CD14-positive monocyte (primary cell): ENCODE measurements at regions not wholly inside any gene's neighbourhood (a gene's known extent, or its start where the extent isn't known, plus 50 kb on each side); places are given as distances from the start of the nearest gene placed in this dataset.

ENCODE experiments used
- DNase-seq, 3 donors: peaks; one replicate each; pipeline ENCODE4 v3.0.0-alpha.2; 2011 to 2022
- H2AFZ ChIP-seq: 2 replicates; pipeline ENCODE4 v1.6.0; 2012; ENCODE audit warnings: mild to moderate bottlenecking, low read depth, low read length, inconsistent platforms; ENCODE audit not compliant: insufficient read depth, poor library complexity, severe bottlenecking
- H3K27ac ChIP-seq, 2 donors: 1 replicate in 1 of 2; 2 replicates in 1 of 2; pipeline ENCODE4 v1.5.1; 2012 to 2013; ENCODE audit warnings: low read length in 2 of 2, control low read depth in 1 of 2, inconsistent platforms in 1 of 2, low read depth in 1 of 2, mild to moderate bottlenecking in 1 of 2
- H3K27me3 ChIP-seq, 2 donors: one replicate each; pipeline versions ENCODE4 v1.6.0 to v1.6.1; 2011 to 2013; ENCODE audit warnings: low read length in 2 of 2; ENCODE audit not compliant: control insufficient read depth in 2 of 2, insufficient read depth in 2 of 2
- H3K36me3 ChIP-seq, 2 donors: replicated peaks in 1 of 2; 1 replicate in 1 of 2; 2 replicates in 1 of 2; pipeline versions ENCODE4 v1.5.1 to v1.6.1; 2012 to 2013; ENCODE audit warnings: low read length in 2 of 2, control low read depth in 1 of 2, inconsistent platforms in 1 of 2, mild to moderate bottlenecking in 1 of 2; ENCODE audit not compliant: insufficient read depth in 2 of 2, control insufficient read depth in 1 of 2
- H3K4me1 ChIP-seq, 2 donors: 1 replicate in 1 of 2; 2 replicates in 1 of 2; pipeline versions ENCODE4 v1.5.1 to v1.6.1; 2012 to 2013; ENCODE audit warnings: low read length in 2 of 2, control low read depth in 1 of 2, inconsistent platforms in 1 of 2, mild to moderate bottlenecking in 1 of 2, moderate library complexity in 1 of 2; ENCODE audit not compliant: insufficient read depth in 2 of 2, control insufficient read depth in 1 of 2
- H3K4me2 ChIP-seq: replicated peaks from 2 replicates; pipeline ENCODE3; 2012; ENCODE audit warnings: low read length, moderate library complexity, mild to moderate bottlenecking; ENCODE audit not compliant: poor library complexity, severe bottlenecking; ENCODE audit errors: extremely low read depth
- H3K4me3 ChIP-seq, 3 experiments: fragments of 200-600 bp in 1 of 3; sonication (generic) in 1 of 3; replicated peaks in 1 of 3; 1 replicate in 2 of 3; 2 replicates in 1 of 3; pipeline ENCODE4 v1.5.1; 2011 to 2013; ENCODE audit warnings: low read length in 3 of 3, mild to moderate bottlenecking in 3 of 3, control low read depth in 2 of 3, low read depth in 2 of 3, inconsistent platforms in 1 of 3, moderate library complexity in 1 of 3
- H3K79me2 ChIP-seq: 2 replicates; pipeline ENCODE4 v1.6.0; 2012; ENCODE audit warnings: mild to moderate bottlenecking, control low read depth, inconsistent platforms, low read length, moderate library complexity; ENCODE audit not compliant: insufficient read depth
- H3K9ac ChIP-seq: 2 replicates; pipeline ENCODE4 v1.6.0; 2017; ENCODE audit warnings: low read length, mild to moderate bottlenecking; ENCODE audit not compliant: insufficient read depth, poor library complexity, severe bottlenecking
- H3K9me3 ChIP-seq, 2 donors: replicated peaks in 1 of 2; 1 replicate in 1 of 2; 2 replicates in 1 of 2; pipeline versions ENCODE4 v1.5.1 to v1.6.1; 2012 to 2013; ENCODE audit warnings: low read length in 2 of 2, control low read depth in 1 of 2; ENCODE audit not compliant: control insufficient read depth in 1 of 2, insufficient read depth in 1 of 2
- H4K20me1 ChIP-seq: 2 replicates; pipeline ENCODE4 v1.6.0; 2012; ENCODE audit warnings: mild to moderate bottlenecking, low read length, control low read depth, moderate library complexity; ENCODE audit not compliant: insufficient read depth
- H3K27ac Mint-ChIP-seq, 7 donors: one replicate each; pipeline ENCODE4 v1.8.0; 2020; ENCODE audit warnings: mild to moderate bottlenecking in 7 of 7, mixed read lengths in 7 of 7, moderate library complexity in 6 of 7, inconsistent platforms in 2 of 7
- H3K27me3 Mint-ChIP-seq, 3 donors: one replicate each; pipeline ENCODE4 v1.8.0; 2021 to 2022; ENCODE audit warnings: low read depth in 3 of 3, mild to moderate bottlenecking in 3 of 3, mixed read lengths in 3 of 3, moderate library complexity in 3 of 3, inconsistent platforms in 1 of 3
- H3K36me3 Mint-ChIP-seq, 2 donors: one replicate each; pipeline ENCODE4 v1.8.0; 2020; ENCODE audit warnings: mixed read lengths in 2 of 2, inconsistent platforms in 1 of 2, mild to moderate bottlenecking in 1 of 2
- H3K4me1 Mint-ChIP-seq: one replicate; pipeline ENCODE4 v1.8.0; 2020; ENCODE audit warnings: mild to moderate bottlenecking, mixed read lengths
- H3K4me3 Mint-ChIP-seq, 2 donors: one replicate each; pipeline ENCODE4 v1.8.0; 2020; ENCODE audit warnings: mild to moderate bottlenecking in 2 of 2, mixed read lengths in 2 of 2, moderate library complexity in 1 of 2
- H3K9me3 Mint-ChIP-seq, 7 donors: one replicate each; pipeline ENCODE4 v1.8.0; 2020 to 2022; ENCODE audit warnings: mixed read lengths in 7 of 7, mild to moderate bottlenecking in 6 of 7, moderate library complexity in 6 of 7, inconsistent platforms in 2 of 7
- WGBS: methylation state at CpG from one replicate; pipeline ENCODE4 v1.1.5; 2013; ENCODE audit warnings: missing lambda C conversion rate; ENCODE audit not compliant: insufficient coverage; 5-methylcytosine and 5-hydroxymethylcytosine counted together
- intact Hi-C, 2 donors: fragments of 100-400 bp; cut with micrococcal nuclease; formaldehyde crosslinking; loops; one replicate each; pipeline versions ENCODE4 v1.15.0 to v1.15.1; 2023
- TF ChIP-seq, protein P1 (sequence below): fragments of 200-600 bp; IDR thresholded peaks from one replicate; pipeline ENCODE4 v1.8.0; 2022; ENCODE audit warnings: antibody characterized with exemption, mild to moderate bottlenecking

DNA sequence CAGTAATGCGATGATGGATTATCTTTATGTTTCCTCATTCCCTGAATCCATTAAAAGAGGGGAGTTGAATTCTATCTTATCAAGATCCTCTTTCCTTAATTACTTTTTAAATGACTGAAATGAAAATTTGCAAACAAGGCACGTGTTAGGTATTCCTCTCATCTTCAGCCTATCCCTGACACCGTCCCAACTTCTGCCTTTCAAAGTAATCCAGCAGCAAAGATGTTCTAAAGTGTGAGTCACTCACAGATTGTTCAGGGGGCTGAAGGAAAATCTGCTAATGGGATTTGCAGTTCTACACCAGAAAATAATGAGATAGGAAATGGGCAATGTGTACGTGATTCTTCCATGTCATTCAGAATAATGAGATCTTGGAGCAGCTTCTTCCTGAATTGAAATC is 403.0 kb downstream of the ARHGEF28 start:
- WGBS: 100% methylated on average over 1 of the region's 4 CpGs

DNA sequence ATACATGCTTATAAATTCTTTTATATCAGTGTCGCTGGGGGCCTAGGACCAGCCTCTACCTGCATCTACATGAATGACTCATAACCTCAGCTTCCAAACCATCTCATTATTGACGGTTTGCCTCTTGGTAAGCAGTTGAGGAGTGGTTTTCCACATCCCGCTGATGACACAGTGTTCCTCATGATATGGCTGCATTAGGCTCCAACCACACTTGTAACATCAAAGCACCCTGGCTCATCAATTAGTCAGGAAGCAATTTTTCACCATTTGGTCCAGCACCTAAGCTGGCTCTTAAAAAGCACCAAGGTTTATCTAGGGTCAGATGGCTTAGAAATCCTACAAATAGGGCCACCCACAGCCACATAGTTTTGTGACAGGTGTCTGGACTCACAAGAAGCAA is 402.4 kb downstream of the ARHGEF28 start:
- no peak overlapping the region for H3K4me2 ChIP-seq
- H3K9me3 ChIP-seq: no peaks in the 10 kb centered on the region
- H3K4me1 ChIP-seq: no peaks in the 10 kb centered on the region
- no peak overlapping the region for H3K4me3 ChIP-seq
- H3K27ac Mint-ChIP-seq: no peak overlapping the region
- TF ChIP-seq, protein P1, sequence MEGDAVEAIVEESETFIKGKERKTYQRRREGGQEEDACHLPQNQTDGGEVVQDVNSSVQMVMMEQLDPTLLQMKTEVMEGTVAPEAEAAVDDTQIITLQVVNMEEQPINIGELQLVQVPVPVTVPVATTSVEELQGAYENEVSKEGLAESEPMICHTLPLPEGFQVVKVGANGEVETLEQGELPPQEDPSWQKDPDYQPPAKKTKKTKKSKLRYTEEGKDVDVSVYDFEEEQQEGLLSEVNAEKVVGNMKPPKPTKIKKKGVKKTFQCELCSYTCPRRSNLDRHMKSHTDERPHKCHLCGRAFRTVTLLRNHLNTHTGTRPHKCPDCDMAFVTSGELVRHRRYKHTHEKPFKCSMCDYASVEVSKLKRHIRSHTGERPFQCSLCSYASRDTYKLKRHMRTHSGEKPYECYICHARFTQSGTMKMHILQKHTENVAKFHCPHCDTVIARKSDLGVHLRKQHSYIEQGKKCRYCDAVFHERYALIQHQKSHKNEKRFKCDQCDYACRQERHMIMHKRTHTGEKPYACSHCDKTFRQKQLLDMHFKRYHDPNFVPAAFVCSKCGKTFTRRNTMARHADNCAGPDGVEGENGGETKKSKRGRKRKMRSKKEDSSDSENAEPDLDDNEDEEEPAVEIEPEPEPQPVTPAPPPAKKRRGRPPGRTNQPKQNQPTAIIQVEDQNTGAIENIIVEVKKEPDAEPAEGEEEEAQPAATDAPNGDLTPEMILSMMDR: no peak
- no peak overlapping the region for H3K27ac ChIP-seq
- intact Hi-C loops: no loop called here
- H3K27me3 ChIP-seq: peaks cover 0 to 2% of the 10 kb centered on the region in 2 donors
- H3K36me3 ChIP-seq: no peaks in the 10 kb centered on the region
- peaks cover 0 to 5% (median 5%) of the 10 kb centered on the region in 3 donors for H3K27me3 Mint-ChIP-seq
- H2AFZ ChIP-seq: no peak overlapping the region
- H3K4me3 Mint-ChIP-seq: no peak overlapping the region
- DNase-seq: no peak
- peaks cover 0 to 3% (median 0%) of the 10 kb centered on the region in 7 donors for H3K9me3 Mint-ChIP-seq
- H3K9ac ChIP-seq: no peak overlapping the region
- H3K79me2 ChIP-seq: no peaks in the 10 kb centered on the region
- H3K36me3 Mint-ChIP-seq: no peaks in the 10 kb centered on the region
- no peaks in the 10 kb centered on the region for H3K4me1 Mint-ChIP-seq
- no CpG with 5 or more reads among the region's 3 CpGs for WGBS
- H4K20me1 ChIP-seq: no peaks in the 10 kb centered on the region

More for the DNA sequence above, 403.0 kb downstream of the ARHGEF28 start:
- H4K20me1 ChIP-seq: no peaks in the 10 kb centered on the region
- Mint-ChIP-seq H3K4me3 (no peak overlapping the region), H3K9me3 (no peaks in the 10 kb centered on the region), H3K4me1 (no peaks in the 10 kb centered on the region), H3K27me3 (peaks cover 0 to 7% (median 5%) of the 10 kb centered on the region in 3 donors), H3K27ac (no peak overlapping the region), H3K36me3 (no peaks in the 10 kb centered on the region)
- H3K36me3 ChIP-seq: no peaks in the 10 kb centered on the region
- TF ChIP-seq, protein P1: no peak
- H3K4me1 ChIP-seq: no peaks in the 10 kb centered on the region
- H3K79me2 ChIP-seq: no peaks in the 10 kb centered on the region
- no peak overlapping the region for H3K9ac ChIP-seq
- H2AFZ ChIP-seq: no peak overlapping the region
- H3K4me3 ChIP-seq: no peak overlapping the region
- H3K27me3 ChIP-seq: peaks cover 0 to 2% of the 10 kb centered on the region in 2 donors
- DNase-seq: no peak
- intact Hi-C loops: no loop called here
- H3K27ac ChIP-seq: no peak overlapping the region
- H3K4me2 ChIP-seq: no peak overlapping the region
- H3K9me3 ChIP-seq: no peaks in the 10 kb centered on the region
